ENCODE measurements at regions not wholly inside any gene's neighbourhood (a gene's known extent, or its start where the extent isn't known, plus 50 kb on each side); places are given as distances from the start of the nearest gene placed in this dataset.

GRCh38 chr13:30818323-30818960 is 83.1 kb downstream of the ALOX5AP start:
- no peaks in the 10 kb centered on the region for H3K9me3 ChIP-seq
- no peaks in the 10 kb centered on the region for H3K9me2 ChIP-seq
- H4K20me1 ChIP-seq (ENCODE audit: insufficient read depth), result no peaks in the 10 kb centered on the region
- no peaks in the 10 kb centered on the region for H3K36me3 ChIP-seq (replicated peaks in 1 of 2; ENCODE audit: control insufficient read depth in 1 of 2, insufficient read depth in 2 of 2, low read length in 1 of 2)
- H3K4me3 ChIP-seq (ENCODE audit: low read depth in 2 of 2, low read length in 1 of 2), result no peak overlapping the region
- no peak for DNase-seq
- H3K27ac ChIP-seq (ENCODE audit: low read depth in 2 of 2, low read length in 1 of 2), result peak overlapping the region in 1 of 2 experiments; percentile 64; a peak in 2 of 4 replicates
- CTCF ChIA-PET, result interaction anchor here (1.0 to 1.1 kb wide), 2 partner anchors 47 to 227 kb away, joined by 4 read pairs; no protein-coding TSS in a partner anchor
- H3K4me2 ChIP-seq, result no peak overlapping the region
- TF ChIP-seq EZH2phosphoT487 (IDR thresholded peaks at IDR 0.05; ENCODE audit: borderline replicate concordance, low read depth), result no peak
- TF ChIP-seq EP300 (IDR thresholded peaks at IDR 0.05; ENCODE audit: borderline replicate concordance in 1 of 2, low read depth in 1 of 2, low read length in 1 of 2), result 0 out of 4 replicates have a peak, but pooled peaks of 1 of the 2 experiments have one; percentile 35
- no peak for TF ChIP-seq USF2 (IDR thresholded peaks at IDR 0.05; ENCODE audit: borderline replicate concordance, low read depth, low read length)
- peak; percentile 16; the same call in 1 of the 2 replicates for TF ChIP-seq NFIC (IDR thresholded peaks at IDR 0.05; ENCODE audit: borderline replicate concordance)
- TF ChIP-seq MAX (IDR thresholded peaks at IDR 0.05; ENCODE audit: low read depth), result 0 out of 2 replicates have a peak, but pooled peaks have one; percentile 15
- 0 out of 2 replicates have a peak, but pooled peaks have one; percentile 14 for TF ChIP-seq TEAD4 (IDR thresholded peaks at IDR 0.05; ENCODE audit: borderline replicate concordance, insufficient read depth)
- TF ChIP-seq JUND (IDR thresholded peaks at IDR 0.05), result peak; percentile 64
- no peak for TF ChIP-seq USF1 (IDR thresholded peaks at IDR 0.05; ENCODE audit: borderline replicate concordance, low read depth)
- peak; percentile 64 for TF ChIP-seq TCF12 (IDR thresholded peaks at IDR 0.05)
- no peak for TF ChIP-seq REST (IDR thresholded peaks at IDR 0.05; ENCODE audit: low read depth, low read length)
- TF ChIP-seq MEF2A (IDR thresholded peaks at IDR 0.05; ENCODE audit: borderline replicate concordance, low read depth), result 0 out of 2 replicates have a peak, but pooled peaks have one; percentile 41
- no peak for TF ChIP-seq IRF3 (IDR thresholded peaks at IDR 0.05; ENCODE audit: low read depth, low read length)
- TF ChIP-seq MXI1 (IDR thresholded peaks at IDR 0.05; ENCODE audit: low read depth, low read length), result no peak
- no peak for TF ChIP-seq NRF1 (IDR thresholded peaks at IDR 0.05; ENCODE audit: low read depth, low read length)
- no peak for TF ChIP-seq ELF1 (IDR thresholded peaks at IDR 0.05)
- TF ChIP-seq SIN3A (IDR thresholded peaks at IDR 0.05; ENCODE audit: borderline replicate concordance, low read depth, low read length), result no peak
- no peak for TF ChIP-seq CHD2 (IDR thresholded peaks at IDR 0.05; ENCODE audit: low read length, partially characterized antibody)
- TF ChIP-seq FOSL2 (IDR thresholded peaks at IDR 0.05; ENCODE audit: borderline replicate concordance, low read depth), result peak; percentile 61; the same call in 1 of the 2 replicates
- peak; percentile 85 for TF ChIP-seq PBX3 (IDR thresholded peaks at IDR 0.05)
- no peak for TF ChIP-seq SMC3 (IDR thresholded peaks at IDR 0.05; ENCODE audit: low read depth, low read length)
- TF ChIP-seq YY1 (IDR thresholded peaks at IDR 0.05; ENCODE audit: low read depth), result no peak
- no peak for TF ChIP-seq GABPA (IDR thresholded peaks at IDR 0.05; ENCODE audit: low read depth)
- TF ChIP-seq ZBTB33 (IDR thresholded peaks at IDR 0.05; ENCODE audit: borderline replicate concordance, low read depth), result no peak
- no peaks in the 10 kb centered on the region for H3F3A ChIP-seq (replicated peaks; ENCODE audit: insufficient read depth)
- 0 out of 4 replicates have a peak, but pooled peaks cover 0 to 5% of the 10 kb centered on the region in 2 experiments for H3K4me1 ChIP-seq (ENCODE audit: control insufficient read depth in 1 of 2, insufficient read depth in 2 of 2, low read depth in 1 of 2, low read length in 1 of 2)
- POLR2A ChIA-PET, result no interaction called here
- no peaks in the 10 kb centered on the region for H3K27me3 ChIP-seq (ENCODE audit: insufficient read depth)
- no peak overlapping the region for H3K9ac ChIP-seq
- no peak overlapping the region; the same call in 1 of the 2 replicates for H2AFZ ChIP-seq (ENCODE audit: low read depth)
- H3K79me2 ChIP-seq (ENCODE audit: insufficient read depth), result no peaks in the 10 kb centered on the region
- WGBS (ENCODE audit: low lambda C conversion rate), result 68% methylated on average over 10 of the region's 10 CpGs
